Inflammatory macrophage (primary cell): ENCODE measurements at regions not wholly inside any gene's neighbourhood (a gene's known extent, or its start where the extent isn't known, plus 50 kb on each side); places are given as distances from the start of the nearest gene placed in this dataset.

Experiments used
- DNase-seq, 2 donors: peaks; one replicate each; pipeline ENCODE4 v3.0.0-alpha.2; 2020 to 2022

DNA sequence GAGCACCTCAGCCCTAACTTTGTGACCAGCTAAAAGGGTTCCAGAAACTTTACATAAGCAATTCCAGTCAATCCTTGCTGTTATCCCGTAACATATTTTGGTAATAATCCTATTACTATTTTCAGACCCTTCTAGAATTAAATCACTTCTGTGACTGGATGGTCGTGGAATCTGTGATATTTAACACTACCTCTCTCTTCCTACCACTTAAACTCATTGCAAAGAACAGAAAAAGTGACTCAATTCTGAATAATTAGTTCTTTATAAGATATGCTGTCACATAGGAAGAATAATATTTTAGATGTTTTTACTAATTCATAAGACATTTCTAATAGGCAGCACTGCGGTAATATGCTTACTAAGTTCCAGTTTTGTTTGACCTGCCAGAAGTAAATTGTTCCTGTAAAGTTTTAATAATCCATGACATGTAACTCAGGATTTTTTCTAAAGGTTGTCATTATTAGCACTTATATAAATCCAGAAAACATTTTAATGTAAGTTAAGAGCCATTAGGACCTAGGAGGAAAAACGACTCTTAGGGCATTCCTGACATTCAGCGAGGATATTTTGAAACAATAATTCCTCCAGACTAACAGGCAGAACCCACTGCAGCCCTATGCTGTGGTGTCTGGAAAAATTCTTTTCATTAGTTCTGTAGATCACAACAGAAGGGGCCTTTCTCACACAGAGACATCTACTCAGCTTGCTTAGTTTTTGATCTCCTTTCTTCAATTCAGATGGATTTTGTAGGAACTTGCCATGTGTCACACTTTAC, 113.3 kb upstream of the MBNL1 start:
- DNase-seq = no peak

DNA sequence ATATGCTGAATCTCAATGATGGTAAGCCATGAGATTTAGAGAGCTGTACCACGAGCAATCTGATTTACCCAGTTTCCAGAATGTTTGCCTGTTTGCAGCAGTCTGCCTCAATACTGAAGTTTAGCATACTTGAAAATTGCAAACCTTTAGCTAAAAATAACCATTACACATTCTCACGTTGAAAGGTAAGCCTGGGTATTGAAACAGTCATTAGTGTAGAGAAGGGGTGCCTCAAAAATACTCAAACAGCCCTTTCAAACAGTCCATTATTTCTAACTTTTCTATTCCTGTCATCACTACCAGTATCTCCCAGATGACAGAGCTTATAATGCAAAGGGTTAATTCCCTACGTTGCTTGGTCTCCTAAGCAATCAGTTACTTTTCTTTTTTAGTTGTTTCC, 111.8 kb upstream of the MBNL1 start:
- DNase-seq = no peak

DNA sequence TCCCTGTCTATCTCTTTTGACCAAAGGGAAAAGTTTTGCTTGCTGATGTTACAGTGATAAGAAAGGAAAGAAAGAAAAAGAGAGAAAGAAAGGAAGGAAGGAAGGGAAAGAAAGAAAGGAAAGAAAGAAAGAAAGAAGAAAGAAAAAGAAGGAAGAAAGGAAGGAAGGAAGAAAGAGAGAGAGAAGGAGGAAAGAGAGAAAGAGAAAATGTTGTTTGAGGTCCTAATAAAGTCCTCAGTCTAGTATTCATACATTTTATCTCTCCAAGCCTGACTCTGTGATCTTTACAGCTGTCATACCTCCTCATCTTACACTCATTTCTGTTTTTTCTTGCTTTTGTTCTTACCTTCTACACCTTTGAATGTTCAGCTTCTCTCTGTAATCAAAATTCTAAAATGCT, 111.4 kb upstream of the MBNL1 start:
- no peak for DNase-seq

DNA sequence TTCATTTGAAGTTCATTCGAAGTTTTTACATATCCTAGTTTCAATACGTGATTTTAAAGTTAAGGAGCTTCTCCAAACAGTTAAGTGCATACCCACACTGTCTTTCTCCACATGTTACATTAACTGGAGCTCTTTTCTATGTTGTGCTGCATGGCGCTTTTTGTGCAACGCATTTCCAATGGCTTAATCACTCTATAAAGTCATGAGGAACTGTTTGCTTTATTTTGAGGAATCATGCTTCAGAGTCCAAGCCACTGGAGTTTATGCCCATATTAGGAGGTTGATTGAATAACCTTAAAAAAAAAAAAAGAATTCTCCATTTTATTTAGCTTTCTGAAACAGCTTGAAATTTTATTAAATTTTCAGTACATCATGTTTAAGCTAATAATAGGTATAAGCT, 109.4 kb upstream of the MBNL1 start:
- DNase-seq = peak; percentile 39 to 52

DNA sequence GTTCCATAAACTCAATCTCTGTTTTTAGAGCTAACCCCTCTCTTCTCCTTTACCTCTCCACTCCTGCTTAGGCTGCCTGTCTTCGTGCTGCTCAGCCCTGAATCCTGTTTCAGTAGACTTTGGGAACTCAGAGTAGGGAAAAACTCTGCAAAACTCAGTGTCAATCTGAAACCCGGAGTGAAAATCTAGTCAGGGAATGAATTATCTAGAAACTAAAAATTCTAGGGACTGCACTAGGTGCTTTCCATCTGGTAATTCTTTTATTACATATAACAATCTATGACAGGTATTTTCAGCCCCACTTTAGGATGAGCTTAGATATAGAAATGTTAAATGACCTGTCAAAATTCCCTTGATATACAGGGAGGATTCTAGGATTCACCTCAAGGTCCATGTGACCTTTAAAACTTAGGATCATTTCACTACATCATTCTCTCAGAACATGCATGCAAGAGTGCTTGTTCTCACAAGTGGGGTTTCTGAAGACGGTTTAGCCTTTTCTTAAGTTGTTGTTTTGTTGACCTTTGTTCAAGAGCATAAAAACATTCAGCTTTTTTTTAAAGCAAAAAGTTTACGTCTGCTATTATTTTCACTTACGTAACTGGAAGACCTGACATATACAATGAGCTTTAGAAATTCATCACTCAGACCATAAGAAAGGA, 108.2 kb upstream of the MBNL1 start:
- no peak for DNase-seq

DNA sequence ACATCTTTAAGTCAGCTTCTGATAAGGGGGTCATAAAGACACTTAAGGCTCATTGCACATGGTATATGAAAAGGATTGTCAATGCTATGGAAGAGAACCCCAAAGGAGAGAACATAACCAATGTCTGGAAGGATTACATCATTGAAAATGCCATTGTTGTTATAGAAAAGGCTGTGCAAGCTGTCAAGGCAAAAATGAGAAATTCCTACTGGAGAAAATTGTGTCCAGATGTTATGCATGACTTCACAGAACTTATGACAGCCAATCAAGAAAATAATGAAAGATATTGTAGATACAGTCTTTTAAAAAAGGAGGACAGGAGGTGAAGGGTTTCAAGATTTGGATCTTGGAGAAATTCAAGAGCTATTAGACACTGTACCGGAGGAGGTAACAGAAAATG, 96.3 kb upstream of the MBNL1 start:
- no peak for DNase-seq

DNA sequence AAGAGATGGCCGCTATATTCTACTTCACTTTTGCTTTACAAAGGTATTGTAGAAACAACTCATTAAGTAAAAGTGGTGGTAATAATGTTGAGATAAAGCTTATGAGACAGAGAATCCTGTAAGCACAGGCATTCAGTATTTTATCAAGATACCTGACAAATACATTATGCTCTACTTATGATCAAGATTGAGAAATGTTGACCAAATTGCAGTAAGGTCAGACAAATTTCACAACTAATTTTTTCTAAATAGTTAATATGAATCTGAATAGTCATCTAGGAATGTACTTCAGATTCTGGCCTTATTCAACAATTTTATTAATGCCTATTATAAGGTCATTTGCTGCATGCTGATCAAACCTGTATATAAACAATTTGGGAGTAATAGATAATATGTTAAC, 95.1 kb upstream of the MBNL1 start:
- DNase-seq = no peak

DNA sequence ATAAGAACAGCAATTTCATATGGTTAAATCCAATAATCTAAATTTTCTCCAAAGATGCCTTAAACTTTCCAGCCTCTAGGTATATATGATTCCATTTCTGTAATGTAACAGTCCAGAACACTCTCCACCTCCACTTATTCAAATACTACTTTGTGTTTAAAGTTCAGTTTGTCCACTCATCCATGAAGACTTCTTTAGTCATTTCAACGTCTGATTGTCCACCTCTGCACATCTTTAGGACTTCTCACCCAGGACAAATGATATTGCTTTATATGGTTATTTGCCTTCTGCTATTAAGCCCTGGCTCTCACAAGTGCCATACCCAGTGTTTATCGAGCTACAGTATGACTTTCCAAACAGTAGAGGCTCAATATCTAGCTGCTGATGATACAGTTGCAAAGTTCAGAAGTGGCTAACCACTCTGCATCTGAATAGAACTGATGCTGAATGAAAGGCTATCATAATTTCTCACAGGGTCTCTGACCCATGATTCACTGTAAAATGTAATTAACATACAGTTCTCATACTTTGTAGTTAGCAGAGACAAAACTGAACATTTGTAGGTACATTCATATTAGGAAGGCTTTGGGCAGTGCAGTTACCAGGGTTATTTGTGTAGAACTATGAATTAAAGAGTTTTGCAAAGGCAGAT, 93.7 kb upstream of the MBNL1 start:
- DNase-seq = no peak

DNA sequence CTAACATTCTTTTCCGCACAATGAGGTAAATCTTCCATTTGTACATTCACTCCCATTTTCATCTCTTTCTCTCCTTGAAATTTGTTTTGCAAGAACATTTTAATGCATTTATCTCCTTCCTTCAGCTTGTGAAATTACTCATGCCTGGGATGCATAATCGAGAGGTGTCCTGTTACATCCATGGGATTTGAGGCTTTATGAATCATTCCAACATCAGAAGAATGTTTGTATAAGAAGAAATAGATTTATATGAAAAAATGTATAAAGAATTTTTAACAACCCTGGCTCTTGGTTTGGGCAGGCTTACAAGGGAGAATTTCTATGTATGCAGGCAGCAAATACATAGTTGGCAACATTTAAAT, 93.2 kb upstream of the MBNL1 start:
- no peak for DNase-seq

DNA sequence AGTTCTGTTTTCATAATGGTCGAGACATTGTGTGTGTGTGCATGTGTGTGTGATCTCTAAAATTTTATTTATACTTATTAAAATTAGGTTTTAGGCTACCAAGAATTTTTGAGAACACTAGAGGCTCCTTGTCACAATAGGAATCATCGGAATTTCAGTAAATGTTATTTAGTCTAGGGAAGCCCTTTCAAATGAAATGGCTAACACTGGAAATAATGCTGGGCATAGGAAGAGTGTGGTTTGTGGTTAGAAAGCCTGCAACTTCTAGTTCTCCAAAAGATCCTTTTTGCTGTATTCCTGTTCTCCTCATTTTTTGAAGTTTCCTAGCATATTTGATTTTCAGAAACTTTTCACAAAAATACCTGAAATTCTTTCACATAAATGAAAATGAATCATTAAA, 92.5 kb upstream of the MBNL1 start:
- peak; percentile 24 for DNase-seq

DNA sequence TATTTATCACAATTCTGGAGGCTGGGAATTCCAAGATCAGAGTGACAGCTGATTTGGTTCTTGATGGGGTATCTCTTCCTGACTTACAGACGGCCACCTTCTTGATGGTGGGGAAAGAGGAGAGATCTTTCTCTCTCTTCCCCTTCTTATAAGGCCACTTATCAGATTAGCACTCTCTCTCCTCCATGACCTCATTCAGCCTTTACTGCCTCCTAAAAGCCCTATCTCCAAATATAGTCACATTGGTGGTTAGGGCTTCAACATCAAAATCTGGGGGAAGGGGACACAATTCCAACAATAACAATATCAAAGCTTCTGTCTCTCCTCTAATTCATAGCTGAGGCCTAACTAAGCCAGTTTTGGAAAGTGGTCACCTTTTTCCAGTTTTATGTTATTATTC, 91.7 kb upstream of the MBNL1 start:
- DNase-seq = no peak

DNA sequence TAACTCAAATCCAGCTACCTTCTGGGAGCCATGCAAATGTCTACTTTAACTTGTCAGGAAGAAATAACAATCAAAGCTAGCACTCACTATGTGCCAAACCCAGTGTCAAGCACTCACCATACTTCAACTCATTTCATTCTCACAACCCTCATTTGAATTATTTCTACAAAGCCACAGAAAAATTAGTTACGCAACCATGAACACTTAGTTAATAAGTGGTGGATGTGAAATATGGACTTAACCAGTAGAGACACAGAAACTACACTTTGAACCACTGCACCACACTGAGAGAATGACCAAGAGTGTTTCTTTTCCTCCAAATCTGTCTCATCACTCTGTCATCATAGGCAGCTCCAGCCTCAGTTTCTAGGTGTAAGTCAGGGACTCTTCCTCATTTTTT, 91.0 kb upstream of the MBNL1 start:
- DNase-seq = peak in 1 of 2 donors; percentile 61

DNA sequence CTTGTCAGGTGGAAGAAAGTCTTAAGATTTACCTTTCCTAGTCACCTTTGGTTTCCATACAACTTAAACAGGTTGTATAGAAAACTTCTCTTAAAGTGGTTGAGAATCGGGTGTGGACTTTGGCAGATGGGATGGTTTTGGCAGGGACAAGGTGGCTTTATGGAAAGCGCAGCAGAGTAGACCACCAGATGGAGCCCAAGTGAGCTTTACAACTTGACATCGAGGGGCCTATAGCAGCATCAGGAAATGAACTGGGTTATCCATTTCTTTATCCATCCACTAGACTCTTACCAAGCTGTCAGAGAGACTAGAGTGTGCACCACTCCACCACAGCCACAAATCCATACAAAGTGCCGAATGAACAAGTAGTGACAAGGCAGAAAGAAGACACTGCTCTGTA, 85.3 kb upstream of the MBNL1 start:
- DNase-seq = peak; percentile 34 to 43

DNA sequence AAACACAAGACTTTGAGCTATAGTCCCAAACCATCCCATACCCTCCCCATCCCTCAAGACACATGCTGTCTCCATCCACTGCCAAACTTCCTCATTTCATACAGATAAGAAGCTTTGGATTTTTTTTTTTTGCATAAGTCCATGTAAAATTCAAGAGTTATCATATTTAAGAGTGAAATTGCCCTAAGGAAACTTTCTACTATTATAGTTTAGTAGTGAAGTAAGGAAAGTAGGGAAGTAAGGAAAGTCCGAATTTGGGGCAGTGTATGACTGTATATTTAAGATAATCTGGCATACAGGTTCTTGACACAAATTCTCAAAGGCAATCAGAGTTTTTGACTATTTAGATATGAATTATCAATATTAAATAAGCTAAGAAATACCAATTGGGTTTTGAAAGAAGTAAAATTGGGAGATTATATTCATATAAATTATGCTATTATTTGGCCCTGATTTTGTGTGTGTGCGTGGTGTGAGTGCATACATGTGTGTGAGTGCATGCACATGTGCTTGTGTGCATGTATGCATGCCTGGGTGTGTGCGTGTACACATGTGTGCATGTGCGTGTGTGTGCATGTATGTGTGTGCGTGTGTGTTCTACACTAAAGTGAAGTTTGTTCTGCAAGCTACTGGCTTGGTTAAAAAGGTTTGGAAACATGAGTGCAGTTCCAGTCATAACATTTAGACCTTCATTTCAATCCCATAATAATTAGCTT, 83.6 kb upstream of the MBNL1 start:
- DNase-seq = no peak

DNA sequence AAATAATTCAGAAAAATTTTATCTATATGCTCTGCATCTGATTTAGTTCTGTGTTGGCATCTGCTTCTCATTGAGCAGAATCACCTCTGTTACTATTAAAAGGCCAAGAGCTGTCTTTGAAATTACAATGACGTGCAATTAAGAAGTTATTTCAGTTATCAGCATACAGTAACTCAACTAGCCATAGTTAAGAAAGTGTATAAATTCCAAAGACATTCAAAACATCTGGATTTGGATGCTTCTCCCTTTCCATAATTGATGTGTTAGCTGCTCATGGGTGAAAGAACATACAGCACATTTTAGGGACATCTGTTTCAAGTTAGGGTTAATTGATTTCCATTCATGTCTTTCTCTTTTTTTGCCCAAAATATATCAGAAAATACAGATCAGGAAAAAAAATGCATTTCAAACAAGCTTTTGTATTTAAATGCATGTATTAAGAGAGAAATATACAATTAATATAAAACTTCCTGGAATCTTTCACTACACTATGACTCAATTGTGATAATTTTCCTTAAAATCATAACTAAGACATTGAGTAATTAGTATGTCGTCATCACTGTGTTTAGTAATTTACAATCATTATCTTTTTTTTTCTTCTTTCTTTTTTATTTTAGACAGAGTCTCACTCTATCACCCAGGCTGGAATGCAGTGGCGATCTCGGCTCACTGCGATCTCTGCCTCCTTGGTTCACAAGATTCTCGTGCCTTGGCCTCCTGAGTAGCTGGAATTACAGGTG, 82.7 kb upstream of the MBNL1 start:
- DNase-seq = peak in 1 of 2 donors; percentile 19

DNA sequence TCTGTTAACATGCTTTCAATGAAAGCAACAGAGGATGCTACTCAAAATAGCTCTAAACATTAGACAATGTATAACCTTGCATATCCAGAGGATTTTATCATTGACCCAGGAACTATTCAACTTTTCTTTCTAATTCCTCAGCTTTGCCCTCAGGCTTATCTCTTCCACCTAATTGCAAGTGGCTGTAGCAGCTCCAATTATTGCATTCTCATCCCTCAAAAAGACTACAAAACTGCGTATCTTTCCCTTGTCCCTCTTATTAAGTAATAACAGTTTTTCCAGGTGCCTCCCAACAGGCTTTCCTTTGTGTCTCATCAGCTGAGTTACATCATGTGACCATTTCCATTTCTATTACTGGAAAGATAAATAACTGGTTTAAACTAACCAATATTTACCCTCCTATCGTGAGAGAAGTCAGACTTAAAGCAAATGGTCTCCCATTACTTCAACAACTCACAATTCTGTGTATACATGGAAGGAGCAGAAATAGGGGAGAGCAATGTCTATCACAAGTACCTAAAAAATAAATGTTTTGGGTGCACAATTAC, 78.0 kb upstream of the MBNL1 start:
- DNase-seq = no peak

DNA sequence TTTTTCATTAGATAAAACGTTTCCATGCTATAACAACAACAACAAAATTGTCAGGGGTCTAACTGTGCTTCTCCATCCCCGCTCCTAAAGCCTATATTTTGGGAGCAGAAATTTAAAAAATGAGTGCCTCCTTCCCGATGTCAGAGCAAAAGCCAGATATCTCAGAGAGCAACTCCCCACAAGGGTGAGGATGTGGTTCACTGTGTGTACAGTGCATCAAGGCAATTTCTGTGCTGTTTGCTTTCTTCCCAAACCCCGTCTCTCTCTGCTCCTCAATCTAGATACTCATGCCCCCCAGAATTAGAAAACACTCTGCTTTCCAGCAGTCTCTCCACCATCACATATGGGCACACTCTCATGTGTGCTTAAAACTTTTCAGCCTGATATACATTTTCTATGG, 76.7 kb upstream of the MBNL1 start:
- no peak for DNase-seq

DNA sequence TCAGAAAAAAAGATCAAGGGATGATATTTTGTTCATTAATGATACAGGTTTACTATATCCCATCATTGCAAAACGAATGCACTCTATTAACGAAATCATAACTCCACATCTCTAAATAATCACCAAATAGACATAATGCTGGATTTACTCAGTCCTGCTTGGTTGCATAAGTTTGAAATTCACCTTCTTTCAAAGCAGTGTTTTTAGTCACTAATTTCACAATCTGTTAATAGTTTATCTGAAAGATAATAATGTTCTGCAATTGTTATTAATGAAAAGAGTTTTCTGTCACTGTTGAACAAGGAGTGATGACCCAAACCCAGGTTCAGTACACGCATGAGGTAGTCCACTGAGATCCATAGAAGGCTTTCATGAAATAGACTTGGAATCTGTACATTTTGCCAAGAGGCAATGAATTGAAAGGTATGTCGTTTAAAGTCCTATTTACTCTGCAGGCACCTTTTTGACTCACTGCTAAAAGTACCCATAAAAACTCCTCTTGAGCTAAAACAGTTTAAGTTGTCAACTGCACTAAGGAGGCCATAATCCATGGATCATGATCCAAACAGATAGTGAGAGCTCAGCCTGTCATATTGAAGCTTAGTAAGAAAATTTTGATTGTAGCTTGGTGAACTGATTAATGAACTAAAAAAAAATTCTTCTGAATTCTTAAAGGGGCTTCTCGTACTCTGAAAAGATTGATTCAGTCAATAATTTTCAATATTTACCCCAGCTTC, 75.6 kb upstream of the MBNL1 start:
- DNase-seq = peak in 1 of 2 donors; percentile 17

DNA sequence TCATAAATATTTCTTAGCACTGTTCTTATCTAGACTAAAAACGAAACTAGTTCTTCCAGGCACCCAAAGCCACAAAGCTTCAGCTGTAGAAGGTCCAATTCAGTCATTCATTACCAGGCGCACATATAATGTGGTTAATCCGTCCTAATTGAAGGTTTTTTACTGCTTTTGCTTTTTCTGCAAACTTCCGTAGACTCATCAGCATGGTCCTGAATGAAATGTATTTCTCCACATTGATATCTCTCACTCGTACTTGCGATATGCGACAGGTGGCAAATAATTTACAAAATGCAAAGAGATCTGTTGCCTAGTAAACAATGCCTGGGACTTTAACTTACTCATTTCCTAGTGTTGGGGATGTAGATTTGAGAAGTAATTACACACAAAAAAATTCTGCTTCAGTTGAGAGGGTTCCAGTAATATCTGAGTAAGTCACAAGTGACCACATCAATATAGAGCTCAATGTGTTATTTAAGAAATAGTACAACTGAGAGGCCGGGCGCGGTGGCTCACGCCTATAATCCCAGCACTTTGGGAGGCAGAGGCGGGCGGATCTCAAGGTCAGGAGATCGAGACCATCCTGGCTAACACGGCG, 75.0 kb upstream of the MBNL1 start:
- DNase-seq = peak in 1 of 2 donors; percentile 19

DNA sequence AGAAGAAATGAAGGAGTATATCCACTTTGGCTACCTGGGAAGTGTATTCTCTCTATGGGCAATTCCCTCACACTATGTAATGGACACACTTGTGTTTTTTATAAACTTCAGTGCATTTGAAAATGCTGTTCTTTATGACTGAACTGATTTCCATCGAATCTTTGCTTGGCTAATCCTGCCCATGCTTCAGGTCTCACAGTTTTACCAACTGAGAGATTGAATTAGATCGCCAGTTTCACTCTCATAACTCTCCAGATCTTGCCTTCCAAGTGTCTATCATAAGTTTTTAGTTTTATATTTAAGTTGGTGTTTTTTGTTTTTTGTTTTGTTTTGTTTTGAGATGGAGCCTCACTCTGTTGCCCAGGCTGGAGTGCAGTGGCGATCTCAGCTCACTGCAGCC, 73.5 kb upstream of the MBNL1 start:
- no peak for DNase-seq

DNA sequence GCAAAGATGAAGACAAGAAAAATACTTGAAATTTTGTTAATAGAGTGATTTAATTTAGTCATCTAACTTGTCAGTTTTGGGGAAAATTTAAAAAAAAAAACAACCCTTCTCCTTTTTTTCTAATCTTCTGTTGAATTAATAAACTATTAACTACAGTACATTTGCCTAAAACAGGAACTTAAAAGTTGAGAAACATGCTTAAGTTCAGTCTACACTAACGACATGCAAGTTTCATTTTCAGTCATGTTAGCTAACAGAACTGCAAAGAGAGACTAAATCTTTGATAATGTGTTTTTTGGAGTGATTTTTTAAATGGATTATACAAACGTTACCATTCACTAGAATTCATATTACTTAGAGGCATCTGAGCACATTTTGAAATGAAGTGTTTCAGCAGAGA, 71.9 kb upstream of the MBNL1 start:
- DNase-seq = peak; percentile 55 to 88
